ENCODE measurements at regions not wholly inside any gene's neighbourhood (a gene's known extent, or its start where the extent isn't known, plus 50 kb on each side); places are given as distances from the start of the nearest gene placed in this dataset.

DNA sequence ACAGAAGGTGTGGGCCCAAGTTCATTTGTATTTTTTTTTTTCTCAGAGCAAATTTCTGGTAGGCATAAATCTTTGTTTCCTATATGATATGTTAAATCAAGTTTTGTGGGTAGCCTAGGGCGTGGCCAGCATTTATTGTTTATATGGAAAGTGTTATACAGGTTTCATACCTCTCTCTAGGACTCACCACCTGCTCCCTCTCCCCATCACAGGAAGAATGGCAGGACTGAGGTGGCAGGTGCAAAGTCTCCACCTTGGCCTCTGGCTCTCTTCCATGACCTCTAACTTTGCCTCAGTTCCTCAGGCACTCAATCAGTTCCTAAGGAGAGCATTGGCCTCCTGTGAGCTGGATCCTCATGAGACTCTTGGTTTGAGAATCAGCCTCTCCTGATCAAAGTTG lies 172.3 kb upstream of the TSC22D1 start:
- Histone ChIP-seq H3K4me1 (ENCODE audit: insufficient read depth, low read length) (no peaks in the 10 kb centered on the region), H3K9ac (ENCODE audit: low read depth, low read length) (no peak overlapping the region), H3K79me2 (ENCODE audit: insufficient read depth, low read length) (no peaks in the 10 kb centered on the region), H2AFZ (ENCODE audit: low read depth, low read length) (no peak overlapping the region), H3K4me2 (ENCODE audit: insufficient read depth, low read length) (no peak overlapping the region), H3K27ac (ENCODE audit: low read length) (no peak overlapping the region), H3K27me3 (ENCODE audit: insufficient read depth, low read length, poor library complexity) (no peaks in the 10 kb centered on the region), H4K20me1 (ENCODE audit: insufficient read depth, low read length) (no peaks in the 10 kb centered on the region), H3K36me3 (ENCODE audit: insufficient read depth, low read length) (no peaks in the 10 kb centered on the region), H3K9me3 (ENCODE audit: insufficient read depth, low read length, severe bottlenecking) (no peaks in the 10 kb centered on the region), H3K4me3 (ENCODE audit: low read depth in 1 of 2, low read length in 2 of 2) (no peak overlapping the region)
- TF ChIP-seq CTCF (IDR thresholded peaks at IDR 0.05; ENCODE audit: borderline replicate concordance, extremely low read depth, low read length, poor library complexity, severe bottlenecking) (no peak), EZH2 (IDR thresholded peaks at IDR 0.05; ENCODE audit: borderline replicate concordance, low read depth, low read length, severe bottlenecking) (no peak)
- no peak for DNase-seq
- ATAC-seq (ENCODE audit: insufficient read depth, low read depth): no peak

DNA sequence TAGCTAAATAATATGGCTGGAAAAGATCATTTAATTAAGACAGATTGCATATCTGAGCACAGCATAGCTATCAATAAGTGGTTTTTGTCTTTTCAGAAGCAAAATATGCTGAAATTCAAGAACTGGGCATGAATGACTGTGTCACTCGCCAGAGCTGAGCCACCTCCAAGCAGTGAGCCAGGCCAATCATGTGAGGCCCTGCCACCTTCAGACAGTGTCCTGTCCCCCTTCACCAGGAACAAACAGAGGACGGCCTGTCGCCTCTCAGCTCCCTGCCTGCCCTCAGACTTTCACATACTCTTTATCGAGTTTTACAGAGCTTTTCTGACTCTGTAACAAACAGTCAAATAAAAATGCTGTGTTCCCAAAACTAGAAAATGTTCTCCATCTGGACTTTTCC lies 171.0 kb upstream of the TSC22D1 start:
- no peaks in the 10 kb centered on the region for H3K9me3 ChIP-seq (ENCODE audit: insufficient read depth, low read length, severe bottlenecking)
- no peak overlapping the region for H3K4me3 ChIP-seq (ENCODE audit: low read depth in 1 of 2, low read length in 2 of 2)
- H3K9ac ChIP-seq (ENCODE audit: low read depth, low read length): no peak overlapping the region
- H3K27ac ChIP-seq (ENCODE audit: low read length): no peak overlapping the region
- no peaks in the 10 kb centered on the region for H3K27me3 ChIP-seq (ENCODE audit: insufficient read depth, low read length, poor library complexity)
- H3K36me3 ChIP-seq (ENCODE audit: insufficient read depth, low read length): no peaks in the 10 kb centered on the region
- DNase-seq (no peak), ATAC-seq (ENCODE audit: insufficient read depth, low read depth) (no peak)
- H3K79me2 ChIP-seq (ENCODE audit: insufficient read depth, low read length): no peaks in the 10 kb centered on the region
- no peak overlapping the region for H2AFZ ChIP-seq (ENCODE audit: low read depth, low read length)
- H3K4me2 ChIP-seq (ENCODE audit: insufficient read depth, low read length): no peak overlapping the region
- no peaks in the 10 kb centered on the region for H3K4me1 ChIP-seq (ENCODE audit: insufficient read depth, low read length)
- no peaks in the 10 kb centered on the region for H4K20me1 ChIP-seq (ENCODE audit: insufficient read depth, low read length)
- TF ChIP-seq EZH2 (IDR thresholded peaks at IDR 0.05; ENCODE audit: borderline replicate concordance, low read depth, low read length, severe bottlenecking) (no peak), CTCF (IDR thresholded peaks at IDR 0.05; ENCODE audit: borderline replicate concordance, extremely low read depth, low read length, poor library complexity, severe bottlenecking) (no peak)

GRCh38 chr13:44746690-44747089 lies 170.6 kb upstream of the TSC22D1 start:
- Histone ChIP-seq H3K27me3 (ENCODE audit: insufficient read depth, low read length, poor library complexity) (no peaks in the 10 kb centered on the region), H3K4me3 (ENCODE audit: low read depth in 1 of 2, low read length in 2 of 2) (no peak overlapping the region), H3K4me2 (ENCODE audit: insufficient read depth, low read length) (no peak overlapping the region), H3K9ac (ENCODE audit: low read depth, low read length) (no peak overlapping the region), H3K79me2 (ENCODE audit: insufficient read depth, low read length) (no peaks in the 10 kb centered on the region), H2AFZ (ENCODE audit: low read depth, low read length) (no peak overlapping the region), H3K27ac (ENCODE audit: low read length) (no peak overlapping the region), H3K9me3 (ENCODE audit: insufficient read depth, low read length, severe bottlenecking) (no peaks in the 10 kb centered on the region), H3K4me1 (ENCODE audit: insufficient read depth, low read length) (no peaks in the 10 kb centered on the region), H3K36me3 (ENCODE audit: insufficient read depth, low read length) (no peaks in the 10 kb centered on the region), H4K20me1 (ENCODE audit: insufficient read depth, low read length) (no peaks in the 10 kb centered on the region)
- no peak for DNase-seq
- TF ChIP-seq CTCF (IDR thresholded peaks at IDR 0.05; ENCODE audit: borderline replicate concordance, extremely low read depth, low read length, poor library complexity, severe bottlenecking): no peak
- no peak for TF ChIP-seq EZH2 (IDR thresholded peaks at IDR 0.05; ENCODE audit: borderline replicate concordance, low read depth, low read length, severe bottlenecking)
- no peak for ATAC-seq (ENCODE audit: insufficient read depth, low read depth)
